ENCODE measurements at regions not wholly inside any gene's neighbourhood (a gene's known extent, or its start where the extent isn't known, plus 50 kb on each side); places are given as distances from the start of the nearest gene placed in this dataset.

DNA sequence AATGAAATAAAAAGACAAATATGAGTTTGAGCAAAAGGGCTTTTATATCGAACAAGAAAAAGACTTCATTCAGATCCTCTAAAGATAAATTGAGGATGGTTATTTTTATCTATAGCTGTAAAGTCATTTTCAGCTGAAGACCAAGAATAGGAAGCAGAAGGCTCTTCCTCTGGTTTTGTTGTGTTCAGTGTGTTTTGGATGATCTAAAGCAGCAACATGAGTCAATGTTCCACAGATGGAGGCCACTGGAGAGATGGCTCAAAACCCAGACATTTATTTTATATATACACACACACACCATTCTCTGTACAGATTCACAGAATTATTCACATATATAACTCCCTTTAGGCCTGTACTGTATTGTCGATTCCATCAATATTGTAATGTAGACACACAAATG is 424.3 kb downstream of the MBD2 start:
- no peaks in the 10 kb centered on the region for H3K27me3 ChIP-seq
- H3K27ac ChIP-seq: no peak overlapping the region
- TF ChIP-seq POLR2AphosphoS5 (IDR thresholded peaks at IDR 0.05) (no peak), POLR2A (IDR thresholded peaks at IDR 0.05) (no peak), EP300 (IDR thresholded peaks at IDR 0.05) (no peak)
- TF ChIP-seq, protein P1, sequence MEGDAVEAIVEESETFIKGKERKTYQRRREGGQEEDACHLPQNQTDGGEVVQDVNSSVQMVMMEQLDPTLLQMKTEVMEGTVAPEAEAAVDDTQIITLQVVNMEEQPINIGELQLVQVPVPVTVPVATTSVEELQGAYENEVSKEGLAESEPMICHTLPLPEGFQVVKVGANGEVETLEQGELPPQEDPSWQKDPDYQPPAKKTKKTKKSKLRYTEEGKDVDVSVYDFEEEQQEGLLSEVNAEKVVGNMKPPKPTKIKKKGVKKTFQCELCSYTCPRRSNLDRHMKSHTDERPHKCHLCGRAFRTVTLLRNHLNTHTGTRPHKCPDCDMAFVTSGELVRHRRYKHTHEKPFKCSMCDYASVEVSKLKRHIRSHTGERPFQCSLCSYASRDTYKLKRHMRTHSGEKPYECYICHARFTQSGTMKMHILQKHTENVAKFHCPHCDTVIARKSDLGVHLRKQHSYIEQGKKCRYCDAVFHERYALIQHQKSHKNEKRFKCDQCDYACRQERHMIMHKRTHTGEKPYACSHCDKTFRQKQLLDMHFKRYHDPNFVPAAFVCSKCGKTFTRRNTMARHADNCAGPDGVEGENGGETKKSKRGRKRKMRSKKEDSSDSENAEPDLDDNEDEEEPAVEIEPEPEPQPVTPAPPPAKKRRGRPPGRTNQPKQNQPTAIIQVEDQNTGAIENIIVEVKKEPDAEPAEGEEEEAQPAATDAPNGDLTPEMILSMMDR (IDR thresholded peaks at IDR 0.05): no peak
- no peaks in the 10 kb centered on the region for H3K4me1 ChIP-seq
- H3K9me3 ChIP-seq: no peaks in the 10 kb centered on the region
- WGBS: 84% methylated on average over 2 of the region's 2 CpGs
- H3K4me3 ChIP-seq: no peak overlapping the region
- no peaks in the 10 kb centered on the region for H3K36me3 ChIP-seq
- no peak for DNase-seq (ENCODE audit: low spot score in 2 of 2)

DNA sequence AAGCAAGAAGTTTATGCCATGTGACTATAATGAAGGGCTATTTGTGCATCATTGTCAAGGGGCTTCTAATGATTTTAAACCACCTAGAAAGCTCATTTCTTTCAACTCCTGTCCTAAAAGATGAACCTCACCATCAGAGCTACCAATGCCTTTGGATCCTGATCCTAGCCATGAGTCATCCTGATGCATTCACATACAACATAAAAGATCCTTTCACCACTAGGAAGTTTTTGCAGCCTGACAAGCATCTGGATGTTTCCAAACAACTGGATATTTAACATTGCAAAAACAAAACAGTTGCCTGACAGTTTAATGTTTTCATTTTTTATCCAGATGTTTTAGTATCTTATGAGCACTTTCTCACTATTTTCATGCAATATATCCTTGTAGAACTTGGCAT is 425.3 kb downstream of the MBD2 start:
- no peaks in the 10 kb centered on the region for H3K27me3 ChIP-seq
- TF ChIP-seq POLR2A (IDR thresholded peaks at IDR 0.05): no peak
- no peak for TF ChIP-seq POLR2AphosphoS5 (IDR thresholded peaks at IDR 0.05)
- no peak for TF ChIP-seq EP300 (IDR thresholded peaks at IDR 0.05)
- TF ChIP-seq, protein P1 (IDR thresholded peaks at IDR 0.05): no peak
- H3K27ac ChIP-seq: no peak overlapping the region
- no peak overlapping the region for H3K4me3 ChIP-seq
- no peaks in the 10 kb centered on the region for H3K36me3 ChIP-seq
- no peaks in the 10 kb centered on the region for H3K4me1 ChIP-seq
- DNase-seq (ENCODE audit: low spot score in 2 of 2): no peak
- H3K9me3 ChIP-seq: no peaks in the 10 kb centered on the region

DNA sequence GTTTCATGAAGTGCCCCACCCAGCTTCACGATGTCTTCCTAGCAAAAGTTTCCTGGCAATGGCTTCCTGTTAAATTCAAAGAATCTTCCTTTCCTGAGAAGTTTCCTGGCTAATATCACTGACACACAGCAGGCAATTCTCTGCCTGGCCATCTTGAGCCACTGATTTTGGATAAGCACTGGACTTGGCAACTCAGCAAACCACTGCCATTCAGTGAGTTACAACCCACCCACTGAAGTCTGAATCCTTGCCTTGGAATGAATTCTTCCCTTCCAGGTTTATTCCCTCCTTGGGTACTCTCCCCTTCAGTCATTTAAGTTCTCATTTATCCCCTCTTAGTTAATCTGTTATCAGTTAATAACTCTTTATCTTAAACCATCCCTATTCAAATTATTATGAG is 426.0 kb downstream of the MBD2 start:
- Histone ChIP-seq H3K27me3 (no peaks in the 10 kb centered on the region), H3K27ac (no peak overlapping the region), H3K4me1 (no peaks in the 10 kb centered on the region), H3K4me3 (no peak overlapping the region), H3K36me3 (no peaks in the 10 kb centered on the region), H3K9me3 (no peaks in the 10 kb centered on the region)
- 50% methylated on average over 1 of the region's 1 CpG for WGBS
- DNase-seq (ENCODE audit: low spot score in 2 of 2): no peak
- TF ChIP-seq, protein P1 (IDR thresholded peaks at IDR 0.05): no peak
- no peak for TF ChIP-seq POLR2AphosphoS5 (IDR thresholded peaks at IDR 0.05)
- no peak for TF ChIP-seq POLR2A (IDR thresholded peaks at IDR 0.05)
- no peak for TF ChIP-seq EP300 (IDR thresholded peaks at IDR 0.05)

DNA sequence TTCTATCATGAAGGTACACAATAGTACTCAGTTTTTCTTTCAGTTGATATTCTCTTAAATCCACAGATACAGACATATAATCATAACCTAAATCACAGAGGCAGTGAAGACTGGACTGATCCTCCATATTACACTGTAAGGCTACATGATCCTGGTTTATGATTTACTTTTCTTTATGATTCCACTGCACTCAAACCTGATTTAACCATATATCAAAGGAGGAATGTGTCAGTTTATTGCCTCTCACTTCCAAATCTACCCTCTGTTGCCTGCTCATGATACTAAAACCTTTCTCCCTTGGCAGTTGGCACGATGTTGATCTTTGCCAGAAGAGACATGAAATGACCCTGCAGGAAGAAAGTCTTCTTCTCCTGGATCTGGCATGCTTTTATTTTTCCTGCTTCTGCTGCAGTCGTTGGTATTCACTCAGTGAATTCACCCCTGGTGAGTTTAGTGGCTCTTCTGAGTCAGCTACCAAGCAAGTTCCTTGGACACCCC is 426.4 kb downstream of the MBD2 start:
- no peak for DNase-seq (ENCODE audit: low spot score in 2 of 2)
- Histone ChIP-seq H3K9me3 (no peaks in the 10 kb centered on the region), H3K27ac (no peak overlapping the region), H3K4me3 (no peak overlapping the region), H3K27me3 (no peaks in the 10 kb centered on the region), H3K4me1 (no peaks in the 10 kb centered on the region), H3K36me3 (no peaks in the 10 kb centered on the region)
- TF ChIP-seq POLR2AphosphoS5 (IDR thresholded peaks at IDR 0.05) (no peak), EP300 (IDR thresholded peaks at IDR 0.05) (no peak), POLR2A (IDR thresholded peaks at IDR 0.05) (no peak)
- TF ChIP-seq, protein P1 (IDR thresholded peaks at IDR 0.05): no peak
- 27% methylated on average over 2 of the region's 2 CpGs for WGBS

DNA sequence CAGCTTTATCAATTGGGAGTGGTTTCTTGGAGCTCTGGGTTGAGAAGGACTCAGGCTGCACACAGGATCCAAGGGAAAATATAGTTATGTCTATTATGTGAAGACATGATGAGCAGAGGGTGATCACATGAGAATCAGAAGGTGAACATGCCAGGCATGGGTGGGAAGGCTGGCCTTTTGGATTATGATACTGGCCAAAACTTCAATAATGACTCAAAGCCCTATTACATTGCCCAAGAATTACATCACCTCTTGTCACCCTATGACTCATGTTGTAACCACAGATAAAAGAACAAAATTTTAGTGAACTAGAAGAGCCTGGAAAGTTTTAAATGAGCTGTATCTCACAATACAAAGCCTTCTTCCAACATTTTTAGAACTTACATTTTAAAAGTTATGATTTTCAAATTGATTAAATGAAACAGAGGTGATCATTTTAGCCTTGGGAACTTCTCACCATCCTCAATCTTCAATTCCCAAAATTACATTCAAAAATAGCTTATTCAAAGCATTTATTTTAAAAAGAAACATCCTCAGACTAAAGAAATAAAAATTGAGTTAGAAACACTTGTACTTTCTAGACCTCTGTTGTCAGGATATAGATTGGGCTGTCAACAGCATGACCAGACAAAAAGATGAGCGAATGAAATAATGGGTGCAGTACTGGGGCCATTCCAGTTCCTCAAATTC is 428.3 kb downstream of the MBD2 start:
- Histone ChIP-seq H3K9me3 (no peaks in the 10 kb centered on the region), H3K27me3 (no peaks in the 10 kb centered on the region), H3K4me1 (no peaks in the 10 kb centered on the region), H3K4me3 (no peak overlapping the region), H3K27ac (no peak overlapping the region), H3K36me3 (no peaks in the 10 kb centered on the region)
- WGBS: 74% methylated on average over 1 of the region's 1 CpG
- no peak for TF ChIP-seq POLR2AphosphoS5 (IDR thresholded peaks at IDR 0.05)
- TF ChIP-seq, protein P1 (IDR thresholded peaks at IDR 0.05): no peak
- TF ChIP-seq POLR2A (IDR thresholded peaks at IDR 0.05): no peak
- no peak for TF ChIP-seq EP300 (IDR thresholded peaks at IDR 0.05)
- DNase-seq (ENCODE audit: low spot score in 2 of 2): peak in 1 of 2 donors; percentile 70
